ENCODE measurements at regions not wholly inside any gene's neighbourhood (a gene's known extent, or its start where the extent isn't known, plus 50 kb on each side); places are given as distances from the start of the nearest gene placed in this dataset.

DNA sequence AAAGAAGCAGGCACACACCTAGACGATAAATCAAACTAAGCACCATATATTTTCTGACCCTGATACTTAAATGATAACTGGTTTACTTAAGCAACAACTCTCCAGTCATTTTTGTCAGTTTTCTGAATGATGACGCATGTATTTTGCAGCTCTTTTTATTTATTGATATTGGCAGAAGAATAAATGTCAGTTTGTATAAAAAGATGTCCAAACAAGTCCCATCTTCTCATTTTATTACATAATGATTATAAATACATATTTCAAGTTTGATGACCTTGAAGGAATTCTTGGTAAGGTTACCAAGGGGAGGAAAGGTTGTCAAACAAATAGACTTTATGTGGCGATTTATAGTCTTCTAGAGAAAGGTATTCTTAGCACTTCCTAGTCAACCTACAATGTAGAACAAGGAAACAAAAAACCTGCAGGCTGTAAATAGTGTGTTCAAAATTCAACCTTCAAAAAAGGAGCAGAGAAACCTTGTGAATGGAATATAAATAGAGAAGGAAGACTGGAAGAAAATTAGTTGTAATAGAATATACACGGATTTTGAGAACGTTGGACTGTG is 190.7 kb downstream of the JRKL start:
- TF ChIP-seq, protein P1, sequence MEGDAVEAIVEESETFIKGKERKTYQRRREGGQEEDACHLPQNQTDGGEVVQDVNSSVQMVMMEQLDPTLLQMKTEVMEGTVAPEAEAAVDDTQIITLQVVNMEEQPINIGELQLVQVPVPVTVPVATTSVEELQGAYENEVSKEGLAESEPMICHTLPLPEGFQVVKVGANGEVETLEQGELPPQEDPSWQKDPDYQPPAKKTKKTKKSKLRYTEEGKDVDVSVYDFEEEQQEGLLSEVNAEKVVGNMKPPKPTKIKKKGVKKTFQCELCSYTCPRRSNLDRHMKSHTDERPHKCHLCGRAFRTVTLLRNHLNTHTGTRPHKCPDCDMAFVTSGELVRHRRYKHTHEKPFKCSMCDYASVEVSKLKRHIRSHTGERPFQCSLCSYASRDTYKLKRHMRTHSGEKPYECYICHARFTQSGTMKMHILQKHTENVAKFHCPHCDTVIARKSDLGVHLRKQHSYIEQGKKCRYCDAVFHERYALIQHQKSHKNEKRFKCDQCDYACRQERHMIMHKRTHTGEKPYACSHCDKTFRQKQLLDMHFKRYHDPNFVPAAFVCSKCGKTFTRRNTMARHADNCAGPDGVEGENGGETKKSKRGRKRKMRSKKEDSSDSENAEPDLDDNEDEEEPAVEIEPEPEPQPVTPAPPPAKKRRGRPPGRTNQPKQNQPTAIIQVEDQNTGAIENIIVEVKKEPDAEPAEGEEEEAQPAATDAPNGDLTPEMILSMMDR (IDR thresholded peaks at IDR 0.05; ENCODE audit: low read depth, low read length, missing input control) = no peak
- no peak for TF ChIP-seq EGR1 (IDR thresholded peaks at IDR 0.05; ENCODE audit: low read depth in 2 of 2)
- TF ChIP-seq RXRA (IDR thresholded peaks at IDR 0.05) = no peak
- TF ChIP-seq TAF1 (conservative IDR thresholded peaks at IDR 0.05) = no peak
- TF ChIP-seq, protein P2, sequence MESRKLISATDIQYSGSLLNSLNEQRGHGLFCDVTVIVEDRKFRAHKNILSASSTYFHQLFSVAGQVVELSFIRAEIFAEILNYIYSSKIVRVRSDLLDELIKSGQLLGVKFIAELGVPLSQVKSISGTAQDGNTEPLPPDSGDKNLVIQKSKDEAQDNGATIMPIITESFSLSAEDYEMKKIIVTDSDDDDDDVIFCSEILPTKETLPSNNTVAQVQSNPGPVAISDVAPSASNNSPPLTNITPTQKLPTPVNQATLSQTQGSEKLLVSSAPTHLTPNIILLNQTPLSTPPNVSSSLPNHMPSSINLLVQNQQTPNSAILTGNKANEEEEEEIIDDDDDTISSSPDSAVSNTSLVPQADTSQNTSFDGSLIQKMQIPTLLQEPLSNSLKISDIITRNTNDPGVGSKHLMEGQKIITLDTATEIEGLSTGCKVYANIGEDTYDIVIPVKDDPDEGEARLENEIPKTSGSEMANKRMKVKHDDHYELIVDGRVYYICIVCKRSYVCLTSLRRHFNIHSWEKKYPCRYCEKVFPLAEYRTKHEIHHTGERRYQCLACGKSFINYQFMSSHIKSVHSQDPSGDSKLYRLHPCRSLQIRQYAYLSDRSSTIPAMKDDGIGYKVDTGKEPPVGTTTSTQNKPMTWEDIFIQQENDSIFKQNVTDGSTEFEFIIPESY (IDR thresholded peaks at IDR 0.05) = no peak
- no peak for TF ChIP-seq SP1 (IDR thresholded peaks at IDR 0.05)
- TF ChIP-seq, protein P3, sequence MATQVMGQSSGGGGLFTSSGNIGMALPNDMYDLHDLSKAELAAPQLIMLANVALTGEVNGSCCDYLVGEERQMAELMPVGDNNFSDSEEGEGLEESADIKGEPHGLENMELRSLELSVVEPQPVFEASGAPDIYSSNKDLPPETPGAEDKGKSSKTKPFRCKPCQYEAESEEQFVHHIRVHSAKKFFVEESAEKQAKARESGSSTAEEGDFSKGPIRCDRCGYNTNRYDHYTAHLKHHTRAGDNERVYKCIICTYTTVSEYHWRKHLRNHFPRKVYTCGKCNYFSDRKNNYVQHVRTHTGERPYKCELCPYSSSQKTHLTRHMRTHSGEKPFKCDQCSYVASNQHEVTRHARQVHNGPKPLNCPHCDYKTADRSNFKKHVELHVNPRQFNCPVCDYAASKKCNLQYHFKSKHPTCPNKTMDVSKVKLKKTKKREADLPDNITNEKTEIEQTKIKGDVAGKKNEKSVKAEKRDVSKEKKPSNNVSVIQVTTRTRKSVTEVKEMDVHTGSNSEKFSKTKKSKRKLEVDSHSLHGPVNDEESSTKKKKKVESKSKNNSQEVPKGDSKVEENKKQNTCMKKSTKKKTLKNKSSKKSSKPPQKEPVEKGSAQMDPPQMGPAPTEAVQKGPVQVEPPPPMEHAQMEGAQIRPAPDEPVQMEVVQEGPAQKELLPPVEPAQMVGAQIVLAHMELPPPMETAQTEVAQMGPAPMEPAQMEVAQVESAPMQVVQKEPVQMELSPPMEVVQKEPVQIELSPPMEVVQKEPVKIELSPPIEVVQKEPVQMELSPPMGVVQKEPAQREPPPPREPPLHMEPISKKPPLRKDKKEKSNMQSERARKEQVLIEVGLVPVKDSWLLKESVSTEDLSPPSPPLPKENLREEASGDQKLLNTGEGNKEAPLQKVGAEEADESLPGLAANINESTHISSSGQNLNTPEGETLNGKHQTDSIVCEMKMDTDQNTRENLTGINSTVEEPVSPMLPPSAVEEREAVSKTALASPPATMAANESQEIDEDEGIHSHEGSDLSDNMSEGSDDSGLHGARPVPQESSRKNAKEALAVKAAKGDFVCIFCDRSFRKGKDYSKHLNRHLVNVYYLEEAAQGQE (IDR thresholded peaks at IDR 0.05) = no peak
- TF ChIP-seq RAD21 (IDR thresholded peaks at IDR 0.05) = no peak
- TF ChIP-seq, protein P4, sequence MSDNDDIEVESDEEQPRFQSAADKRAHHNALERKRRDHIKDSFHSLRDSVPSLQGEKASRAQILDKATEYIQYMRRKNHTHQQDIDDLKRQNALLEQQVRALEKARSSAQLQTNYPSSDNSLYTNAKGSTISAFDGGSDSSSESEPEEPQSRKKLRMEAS (IDR thresholded peaks at IDR 0.05) = no peak
- TF ChIP-seq NR2F2 (IDR thresholded peaks at IDR 0.05) = no peak
- no peak for TF ChIP-seq GABPA (IDR thresholded peaks at IDR 0.05 in 1 of 2, conservative IDR thresholded peaks at IDR 0.05 in 1 of 2)
- TF ChIP-seq JUND (IDR thresholded peaks at IDR 0.05) = no peak
- TF ChIP-seq, protein P5, sequence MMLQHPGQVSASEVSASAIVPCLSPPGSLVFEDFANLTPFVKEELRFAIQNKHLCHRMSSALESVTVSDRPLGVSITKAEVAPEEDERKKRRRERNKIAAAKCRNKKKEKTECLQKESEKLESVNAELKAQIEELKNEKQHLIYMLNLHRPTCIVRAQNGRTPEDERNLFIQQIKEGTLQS (IDR thresholded peaks at IDR 0.05) = no peak
- no peak for TF ChIP-seq HNF4G (IDR thresholded peaks at IDR 0.05)
